Stimulated activated CD8-positive, alpha-beta memory T cell treated with anti-CD3 and anti-CD28 coated beads, Interleukin-15, amount 100 ng/mL, for 4 hours (primary cell): ENCODE measurements at regions not wholly inside any gene's neighbourhood (a gene's known extent, or its start where the extent isn't known, plus 50 kb on each side); places are given as distances from the start of the nearest gene placed in this dataset.

Source experiments
- DNase-seq, 2 donors: peaks; one replicate each; pipeline ENCODE4 v3.0.0-alpha.2; 2020; ENCODE audit warnings: low read depth in 2 of 2

DNA sequence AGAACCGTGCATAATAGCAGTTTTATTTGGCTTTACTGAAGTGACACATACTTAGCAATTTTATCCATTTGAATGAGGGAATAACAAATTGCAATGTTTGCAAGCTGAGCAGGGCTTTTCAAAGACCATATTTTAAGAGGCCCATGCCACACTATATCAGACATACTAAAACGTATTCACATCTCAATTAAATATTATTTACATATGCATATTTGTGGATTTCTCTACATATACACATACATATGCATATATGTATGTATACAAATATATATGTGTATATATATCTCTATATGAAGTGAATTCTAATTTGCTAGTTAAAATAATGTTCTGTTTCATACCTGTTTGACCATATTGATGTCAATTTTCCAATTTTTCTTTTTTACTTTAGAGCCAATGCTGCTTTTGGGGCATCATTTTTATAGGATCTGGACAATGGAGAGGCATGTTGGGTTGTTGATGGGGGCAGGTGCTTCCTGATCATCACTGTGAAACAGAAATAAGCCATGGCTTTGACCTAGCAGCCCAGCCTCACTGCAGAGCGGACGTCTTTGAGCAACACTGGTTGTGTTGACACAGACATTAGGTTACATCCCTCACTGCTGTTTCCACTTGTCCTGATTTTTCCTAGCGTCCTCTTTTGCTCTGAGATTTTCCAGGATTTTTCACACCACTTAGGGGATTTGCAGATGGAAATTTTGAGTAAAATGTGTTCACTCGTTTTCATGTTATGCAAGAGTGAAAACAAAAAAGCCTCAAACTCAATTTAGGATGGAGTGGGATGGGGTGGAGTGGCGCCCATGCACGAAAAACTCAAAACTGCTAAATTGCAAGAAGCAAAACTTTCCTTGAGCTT is 56.9 kb downstream of the RDH14 start:
- no peak for DNase-seq

DNA sequence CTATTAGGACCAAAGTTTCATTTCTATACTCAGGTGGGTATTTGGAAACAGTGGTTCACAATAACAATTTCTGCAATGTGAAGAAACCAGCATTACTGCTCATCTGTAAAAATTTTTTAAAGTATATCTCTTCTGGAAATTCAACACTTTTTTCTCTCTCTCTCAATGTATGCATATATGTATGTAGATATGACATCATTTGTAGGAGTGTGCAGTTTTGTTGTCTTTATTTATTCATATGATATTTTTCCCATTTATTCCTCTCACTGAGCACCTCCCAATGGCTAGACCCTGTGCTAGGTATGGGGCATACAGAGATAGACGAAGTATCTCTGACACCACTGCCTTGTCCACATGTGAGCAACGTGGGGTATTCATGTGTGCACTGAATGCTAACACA is 58.3 kb downstream of the RDH14 start:
- no peak for DNase-seq

DNA sequence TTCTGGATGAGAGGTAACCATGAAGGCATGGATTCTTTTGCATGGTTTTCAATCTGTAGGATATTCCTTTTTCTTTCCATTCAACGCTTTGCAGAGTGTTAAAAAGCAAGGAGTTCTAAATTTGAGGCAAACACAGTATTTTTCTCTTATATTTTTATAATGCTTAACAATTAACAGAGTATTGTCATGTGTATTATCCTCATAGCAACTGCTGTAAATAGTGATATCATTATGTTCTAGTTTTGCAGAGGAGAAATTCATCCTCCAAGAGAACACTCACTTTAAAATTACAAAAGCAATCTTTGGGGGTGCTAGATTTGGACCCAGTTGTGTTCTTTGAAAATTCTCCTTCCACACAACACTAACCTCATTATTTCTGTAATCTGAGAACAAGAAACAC is 58.7 kb downstream of the RDH14 start:
- DNase-seq = no peak

DNA sequence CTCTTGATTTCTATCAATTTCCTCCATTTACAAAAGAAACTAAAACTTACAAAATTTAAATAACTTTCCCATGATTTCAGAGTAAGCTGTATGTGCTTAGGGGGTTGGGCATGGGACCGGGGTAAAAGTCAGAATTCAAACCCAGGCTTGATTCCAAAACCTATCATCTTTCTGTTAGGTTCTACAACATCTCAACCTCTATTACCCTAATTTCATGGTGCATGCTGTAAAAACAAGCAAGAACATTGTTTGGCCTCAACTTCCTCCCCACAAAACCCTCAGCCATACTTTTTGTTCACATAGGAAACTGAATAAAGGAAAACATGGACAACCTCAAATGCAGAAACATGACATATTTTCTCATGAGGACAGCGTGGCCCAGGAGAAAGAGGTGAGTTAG is 59.3 kb downstream of the RDH14 start:
- no peak for DNase-seq

DNA sequence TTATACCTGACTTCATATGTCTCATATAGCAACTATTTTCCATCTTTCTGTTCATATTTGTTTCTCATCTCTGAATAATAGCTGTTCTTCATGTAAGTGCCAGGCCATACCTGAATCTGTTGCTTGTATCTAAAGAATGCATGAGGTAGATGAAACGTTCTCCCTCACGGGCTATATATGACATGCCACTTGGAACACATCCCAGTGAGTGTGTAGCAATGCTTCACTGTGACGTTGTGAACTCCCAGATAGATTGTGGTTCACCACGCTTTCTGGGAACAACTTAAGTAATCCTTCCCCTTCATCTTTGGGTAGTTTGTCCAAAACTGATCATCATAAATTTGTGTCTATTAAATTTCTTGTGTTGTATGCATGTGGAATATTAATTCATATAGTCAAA is 60.1 kb downstream of the RDH14 start:
- DNase-seq = no peak

GRCh38 chr2:18498531-18498930 is 61.9 kb downstream of the RDH14 start:
- DNase-seq = no peak

- DNase-seq = no peak
These were observed 63.9 kb downstream of the RDH14 start for GRCh38 chr2:18496516-18496915.

DNA sequence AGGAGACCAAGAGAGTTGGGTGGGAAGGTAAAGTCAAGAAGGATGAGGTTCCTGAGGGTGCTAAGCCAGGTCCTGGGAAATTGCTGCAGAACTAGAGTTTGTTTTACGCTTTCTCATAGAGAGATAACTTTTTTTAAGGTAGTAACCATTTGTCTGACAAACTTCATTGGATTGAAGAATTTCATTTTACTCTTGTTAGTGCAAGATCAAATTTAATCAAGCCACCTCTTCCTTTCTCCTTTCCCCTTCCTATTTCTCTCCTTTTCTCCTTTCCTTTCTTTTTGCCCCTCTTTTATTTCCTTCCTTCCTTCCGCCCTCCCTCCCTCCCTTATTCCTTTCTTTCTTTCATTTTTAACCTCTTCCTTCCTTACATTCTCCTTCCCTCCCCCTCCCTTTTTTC is 65.4 kb downstream of the RDH14 start:
- DNase-seq = no peak

DNA sequence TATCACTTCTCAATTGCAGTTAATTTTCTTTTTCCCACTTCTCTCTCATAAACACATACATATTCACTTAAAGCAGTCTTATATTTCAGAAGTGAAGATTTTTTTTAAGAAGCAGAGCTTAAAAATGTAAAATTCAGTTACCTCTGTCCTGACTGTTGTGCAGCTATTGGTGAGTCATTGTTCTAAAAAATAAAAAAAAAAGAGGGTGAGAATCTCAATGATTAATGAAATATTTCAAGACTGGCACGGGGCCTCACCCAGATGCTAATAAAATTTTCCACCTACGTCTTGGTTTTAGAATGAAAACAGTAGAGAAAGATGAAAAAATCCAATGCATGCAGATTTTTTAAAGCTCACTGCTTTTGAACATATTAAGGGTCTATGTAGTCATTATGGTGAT is 67.7 kb downstream of the RDH14 start:
- DNase-seq = no peak

- DNase-seq = no peak
These were observed 68.9 kb downstream of the RDH14 start for GRCh38 chr2:18491577-18491976.

DNA sequence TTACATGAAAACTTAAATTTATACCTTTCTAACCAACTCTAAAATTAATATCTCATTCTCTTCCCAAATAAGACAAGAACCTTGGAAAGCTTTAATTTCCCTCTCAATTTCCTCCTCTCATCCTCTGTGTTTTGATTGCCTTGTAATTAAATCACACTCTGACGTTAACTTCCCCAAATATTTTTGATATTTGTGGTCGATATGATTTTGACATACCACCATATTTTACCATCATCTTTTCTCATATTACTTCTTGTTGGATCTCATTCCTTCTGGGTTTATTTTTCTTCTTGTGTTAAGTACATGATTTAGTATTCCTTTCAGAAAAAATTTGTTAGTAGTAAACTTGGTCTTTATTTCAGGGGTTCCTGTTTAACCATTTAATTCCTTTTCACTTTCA is 69.6 kb downstream of the RDH14 start:
- DNase-seq = no peak

DNA sequence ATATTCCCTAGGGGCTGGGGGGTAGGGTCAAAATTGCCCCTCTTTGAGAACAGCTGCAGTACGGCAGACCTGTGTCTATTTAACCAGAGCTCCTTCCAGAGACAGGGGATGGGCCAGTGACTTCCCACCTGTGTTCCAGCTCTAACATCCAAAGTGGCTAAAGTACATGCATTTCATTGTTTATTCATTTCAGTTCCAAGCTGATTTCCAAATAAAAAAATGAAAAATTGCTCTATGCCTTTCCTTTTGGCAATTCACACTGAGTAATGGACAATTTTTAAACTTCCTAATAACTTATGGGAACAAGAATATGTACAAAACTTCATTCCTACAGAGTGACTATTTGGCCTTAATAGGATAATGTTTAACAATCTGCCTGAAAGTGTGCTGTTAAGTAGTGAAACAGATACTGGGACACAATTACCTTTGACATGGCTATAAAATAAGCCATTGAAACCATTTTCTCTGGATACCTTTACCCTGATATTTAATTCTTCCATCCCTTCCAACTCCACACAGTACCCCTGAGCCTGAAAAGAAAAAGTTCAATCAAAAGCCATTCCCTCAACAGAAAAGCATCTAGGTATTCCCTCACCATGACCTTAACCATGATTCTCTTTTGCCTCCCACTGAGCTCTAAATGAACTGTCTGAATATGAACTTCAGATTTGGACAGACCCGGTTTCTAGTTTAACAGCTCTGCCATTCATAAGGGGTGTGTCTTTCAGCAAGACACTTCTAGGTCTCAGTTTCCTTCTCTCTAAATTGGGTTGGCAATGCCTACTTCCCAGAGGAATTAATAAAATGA is 73.1 kb downstream of the RDH14 start:
- no peak for DNase-seq

- DNase-seq = no peak
These were observed 75.8 kb downstream of the RDH14 start for GRCh38 chr2:18484625-18485024.

DNA sequence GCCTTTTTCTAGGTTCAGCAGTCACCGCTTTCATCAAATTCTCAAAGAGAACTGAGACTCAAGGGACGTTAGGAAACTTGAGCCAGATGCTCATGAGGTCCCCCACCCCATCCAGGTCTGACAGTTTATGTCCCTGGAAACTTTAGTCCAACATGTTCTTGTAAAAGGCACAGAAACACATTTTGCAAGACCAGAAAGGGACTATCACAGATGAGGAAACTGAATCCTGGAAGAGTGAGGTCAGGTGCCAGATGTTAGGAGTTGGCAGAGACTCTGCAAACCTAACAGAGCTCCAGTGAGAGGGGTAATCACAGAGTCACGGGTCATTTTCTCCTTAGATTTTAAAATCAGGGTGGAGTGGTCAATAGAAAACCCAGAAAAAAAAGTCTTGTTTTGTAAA is 76.6 kb downstream of the RDH14 start:
- DNase-seq = no peak

- DNase-seq = no peak
These were observed 77.8 kb downstream of the RDH14 start for GRCh38 chr2:18482666-18483065.

GRCh38 chr2:18479947-18480369 is 80.5 kb downstream of the RDH14 start:
- DNase-seq = no peak

- DNase-seq = no peak
These were observed 83.2 kb downstream of the RDH14 start for GRCh38 chr2:18477293-18477692.

- DNase-seq = no peak
These were observed 84.0 kb downstream of the RDH14 start for GRCh38 chr2:18476484-18476883.

DNA sequence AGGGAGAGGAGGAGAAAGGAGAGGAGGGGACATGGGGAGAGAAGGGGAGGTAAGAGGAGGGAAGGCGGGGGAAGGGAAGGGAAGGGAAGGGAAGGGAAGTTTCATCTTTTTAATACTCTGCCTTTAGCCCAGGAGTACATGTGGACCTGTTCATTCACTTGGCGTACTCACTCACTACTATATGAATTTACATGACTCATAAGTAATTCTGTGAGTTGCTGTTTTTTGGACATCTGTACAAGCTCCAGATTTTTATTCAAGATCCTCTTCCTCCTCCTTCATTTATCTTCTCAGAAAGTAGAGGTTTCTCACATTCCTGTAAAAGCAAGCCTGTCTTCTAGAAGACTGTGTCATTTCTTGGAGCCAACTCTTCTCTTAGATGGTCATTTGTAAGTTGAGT is 84.6 kb downstream of the RDH14 start:
- DNase-seq = no peak

DNA sequence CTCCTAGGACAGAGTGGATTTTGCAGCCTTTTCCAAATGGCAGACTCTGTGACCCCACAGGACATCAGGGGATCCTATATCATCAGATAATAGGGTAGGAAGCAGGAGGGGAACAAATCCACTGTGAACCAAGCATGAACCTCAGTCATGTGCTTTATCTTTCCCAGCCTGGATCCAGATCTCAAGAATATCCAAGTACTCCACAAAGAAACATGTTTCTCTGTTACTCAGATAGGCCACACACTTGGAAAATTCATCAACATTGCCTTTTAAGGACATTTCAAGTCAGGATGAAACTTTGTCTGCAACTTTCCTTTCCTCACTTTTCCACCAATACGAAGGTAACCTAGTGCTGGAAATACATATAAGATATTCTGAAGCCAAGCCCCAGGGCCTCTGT is 85.8 kb downstream of the RDH14 start:
- no peak for DNase-seq

GRCh38 chr2:18473241-18474181 is 86.9 kb downstream of the RDH14 start:
- no peak for DNase-seq

- DNase-seq = no peak
These were observed 92.6 kb downstream of the RDH14 start for GRCh38 chr2:18467749-18468360.
